CD14-positive monocyte (primary cell): ENCODE measurements at regions not wholly inside any gene's neighbourhood (a gene's known extent, or its start where the extent isn't known, plus 50 kb on each side); places are given as distances from the start of the nearest gene placed in this dataset.

ENCODE experiments used
- DNase-seq, 3 donors: peaks; one replicate each; pipeline ENCODE4 v3.0.0-alpha.2; 2011 to 2022
- H2AFZ ChIP-seq: 2 replicates; pipeline ENCODE4 v1.6.0; 2012; ENCODE audit warnings: mild to moderate bottlenecking, low read depth, low read length, inconsistent platforms; ENCODE audit not compliant: insufficient read depth, poor library complexity, severe bottlenecking
- H3K27ac ChIP-seq, 2 donors: 1 replicate in 1 of 2; 2 replicates in 1 of 2; pipeline ENCODE4 v1.5.1; 2012 to 2013; ENCODE audit warnings: low read length in 2 of 2, control low read depth in 1 of 2, inconsistent platforms in 1 of 2, low read depth in 1 of 2, mild to moderate bottlenecking in 1 of 2
- H3K27me3 ChIP-seq, 2 donors: one replicate each; pipeline versions ENCODE4 v1.6.0 to v1.6.1; 2011 to 2013; ENCODE audit warnings: low read length in 2 of 2; ENCODE audit not compliant: control insufficient read depth in 2 of 2, insufficient read depth in 2 of 2
- H3K36me3 ChIP-seq, 2 donors: replicated peaks in 1 of 2; 1 replicate in 1 of 2; 2 replicates in 1 of 2; pipeline versions ENCODE4 v1.5.1 to v1.6.1; 2012 to 2013; ENCODE audit warnings: low read length in 2 of 2, control low read depth in 1 of 2, inconsistent platforms in 1 of 2, mild to moderate bottlenecking in 1 of 2; ENCODE audit not compliant: insufficient read depth in 2 of 2, control insufficient read depth in 1 of 2
- H3K4me1 ChIP-seq, 2 donors: 1 replicate in 1 of 2; 2 replicates in 1 of 2; pipeline versions ENCODE4 v1.5.1 to v1.6.1; 2012 to 2013; ENCODE audit warnings: low read length in 2 of 2, control low read depth in 1 of 2, inconsistent platforms in 1 of 2, mild to moderate bottlenecking in 1 of 2, moderate library complexity in 1 of 2; ENCODE audit not compliant: insufficient read depth in 2 of 2, control insufficient read depth in 1 of 2
- H3K4me2 ChIP-seq: replicated peaks from 2 replicates; pipeline ENCODE3; 2012; ENCODE audit warnings: low read length, moderate library complexity, mild to moderate bottlenecking; ENCODE audit not compliant: poor library complexity, severe bottlenecking; ENCODE audit errors: extremely low read depth
- H3K4me3 ChIP-seq, 3 experiments: fragments of 200-600 bp in 1 of 3; sonication (generic) in 1 of 3; replicated peaks in 1 of 3; 1 replicate in 2 of 3; 2 replicates in 1 of 3; pipeline ENCODE4 v1.5.1; 2011 to 2013; ENCODE audit warnings: low read length in 3 of 3, mild to moderate bottlenecking in 3 of 3, control low read depth in 2 of 3, low read depth in 2 of 3, inconsistent platforms in 1 of 3, moderate library complexity in 1 of 3
- H3K79me2 ChIP-seq: 2 replicates; pipeline ENCODE4 v1.6.0; 2012; ENCODE audit warnings: mild to moderate bottlenecking, control low read depth, inconsistent platforms, low read length, moderate library complexity; ENCODE audit not compliant: insufficient read depth
- H3K9ac ChIP-seq: 2 replicates; pipeline ENCODE4 v1.6.0; 2017; ENCODE audit warnings: low read length, mild to moderate bottlenecking; ENCODE audit not compliant: insufficient read depth, poor library complexity, severe bottlenecking
- H3K9me3 ChIP-seq, 2 donors: replicated peaks in 1 of 2; 1 replicate in 1 of 2; 2 replicates in 1 of 2; pipeline versions ENCODE4 v1.5.1 to v1.6.1; 2012 to 2013; ENCODE audit warnings: low read length in 2 of 2, control low read depth in 1 of 2; ENCODE audit not compliant: control insufficient read depth in 1 of 2, insufficient read depth in 1 of 2
- H4K20me1 ChIP-seq: 2 replicates; pipeline ENCODE4 v1.6.0; 2012; ENCODE audit warnings: mild to moderate bottlenecking, low read length, control low read depth, moderate library complexity; ENCODE audit not compliant: insufficient read depth
- H3K27ac Mint-ChIP-seq, 7 donors: one replicate each; pipeline ENCODE4 v1.8.0; 2020; ENCODE audit warnings: mild to moderate bottlenecking in 7 of 7, mixed read lengths in 7 of 7, moderate library complexity in 6 of 7, inconsistent platforms in 2 of 7
- H3K27me3 Mint-ChIP-seq, 3 donors: one replicate each; pipeline ENCODE4 v1.8.0; 2021 to 2022; ENCODE audit warnings: low read depth in 3 of 3, mild to moderate bottlenecking in 3 of 3, mixed read lengths in 3 of 3, moderate library complexity in 3 of 3, inconsistent platforms in 1 of 3
- H3K36me3 Mint-ChIP-seq, 2 donors: one replicate each; pipeline ENCODE4 v1.8.0; 2020; ENCODE audit warnings: mixed read lengths in 2 of 2, inconsistent platforms in 1 of 2, mild to moderate bottlenecking in 1 of 2
- H3K4me1 Mint-ChIP-seq: one replicate; pipeline ENCODE4 v1.8.0; 2020; ENCODE audit warnings: mild to moderate bottlenecking, mixed read lengths
- H3K4me3 Mint-ChIP-seq, 2 donors: one replicate each; pipeline ENCODE4 v1.8.0; 2020; ENCODE audit warnings: mild to moderate bottlenecking in 2 of 2, mixed read lengths in 2 of 2, moderate library complexity in 1 of 2
- H3K9me3 Mint-ChIP-seq, 7 donors: one replicate each; pipeline ENCODE4 v1.8.0; 2020 to 2022; ENCODE audit warnings: mixed read lengths in 7 of 7, mild to moderate bottlenecking in 6 of 7, moderate library complexity in 6 of 7, inconsistent platforms in 2 of 7
- WGBS: methylation state at CpG from one replicate; pipeline ENCODE4 v1.1.5; 2013; ENCODE audit warnings: missing lambda C conversion rate; ENCODE audit not compliant: insufficient coverage; 5-methylcytosine and 5-hydroxymethylcytosine counted together
- intact Hi-C, 2 donors: fragments of 100-400 bp; cut with micrococcal nuclease; formaldehyde crosslinking; loops; one replicate each; pipeline versions ENCODE4 v1.15.0 to v1.15.1; 2023
- TF ChIP-seq, protein P1 (sequence below): fragments of 200-600 bp; IDR thresholded peaks from one replicate; pipeline ENCODE4 v1.8.0; 2022; ENCODE audit warnings: antibody characterized with exemption, mild to moderate bottlenecking

- H2AFZ ChIP-seq, result no peak overlapping the region
- DNase-seq, result no peak
- no peaks in the 10 kb centered on the region for H3K36me3 ChIP-seq
- H3K79me2 ChIP-seq, result no peaks in the 10 kb centered on the region
- intact Hi-C loops, result no loop called here
- peaks cover 9 to 20% of the 10 kb centered on the region in 2 donors for H3K4me1 ChIP-seq
- H3K4me3 ChIP-seq, result no peak overlapping the region
- Mint-ChIP-seq H3K4me3 (no peak overlapping the region), H3K9me3 (no peaks in the 10 kb centered on the region), H3K27ac (no peak overlapping the region), H3K27me3 (peaks cover 0 to 2% (median 1%) of the 10 kb centered on the region in 3 donors), H3K36me3 (no peaks in the 10 kb centered on the region), H3K4me1 (peaks cover 19% of the 10 kb centered on the region)
- TF ChIP-seq, protein P1, sequence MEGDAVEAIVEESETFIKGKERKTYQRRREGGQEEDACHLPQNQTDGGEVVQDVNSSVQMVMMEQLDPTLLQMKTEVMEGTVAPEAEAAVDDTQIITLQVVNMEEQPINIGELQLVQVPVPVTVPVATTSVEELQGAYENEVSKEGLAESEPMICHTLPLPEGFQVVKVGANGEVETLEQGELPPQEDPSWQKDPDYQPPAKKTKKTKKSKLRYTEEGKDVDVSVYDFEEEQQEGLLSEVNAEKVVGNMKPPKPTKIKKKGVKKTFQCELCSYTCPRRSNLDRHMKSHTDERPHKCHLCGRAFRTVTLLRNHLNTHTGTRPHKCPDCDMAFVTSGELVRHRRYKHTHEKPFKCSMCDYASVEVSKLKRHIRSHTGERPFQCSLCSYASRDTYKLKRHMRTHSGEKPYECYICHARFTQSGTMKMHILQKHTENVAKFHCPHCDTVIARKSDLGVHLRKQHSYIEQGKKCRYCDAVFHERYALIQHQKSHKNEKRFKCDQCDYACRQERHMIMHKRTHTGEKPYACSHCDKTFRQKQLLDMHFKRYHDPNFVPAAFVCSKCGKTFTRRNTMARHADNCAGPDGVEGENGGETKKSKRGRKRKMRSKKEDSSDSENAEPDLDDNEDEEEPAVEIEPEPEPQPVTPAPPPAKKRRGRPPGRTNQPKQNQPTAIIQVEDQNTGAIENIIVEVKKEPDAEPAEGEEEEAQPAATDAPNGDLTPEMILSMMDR, result no peak
- 10% methylated on average over 2 of the region's 3 CpGs for WGBS
- no peak overlapping the region for H3K9ac ChIP-seq
- no peak overlapping the region for H3K27ac ChIP-seq
- no peaks in the 10 kb centered on the region for H3K27me3 ChIP-seq
- H4K20me1 ChIP-seq, result no peaks in the 10 kb centered on the region
- no peaks in the 10 kb centered on the region for H3K9me3 ChIP-seq
- no peak overlapping the region for H3K4me2 ChIP-seq
Observed at GRCh38 chr1:101136271-101136670, 100.5 kb upstream of the S1PR1 start.

GRCh38 chr1:101135526-101135925, 101.3 kb upstream of the S1PR1 start:
- H3K27ac Mint-ChIP-seq, result no peak overlapping the region
- WGBS, result no CpG with 5 or more reads among the region's 2 CpGs
- Histone ChIP-seq H3K27ac (no peak overlapping the region), H3K9me3 (no peaks in the 10 kb centered on the region), H3K4me3 (no peak overlapping the region), H2AFZ (no peak overlapping the region), H3K27me3 (no peaks in the 10 kb centered on the region), H3K79me2 (no peaks in the 10 kb centered on the region), H3K4me2 (no peak overlapping the region), H4K20me1 (no peaks in the 10 kb centered on the region), H3K9ac (no peak overlapping the region), H3K36me3 (no peaks in the 10 kb centered on the region), H3K4me1 (peaks cover 9 to 20% of the 10 kb centered on the region in 2 donors)
- no peak for DNase-seq
- H3K4me3 Mint-ChIP-seq, result no peak overlapping the region
- H3K27me3 Mint-ChIP-seq, result peaks cover 0 to 2% (median 1%) of the 10 kb centered on the region in 3 donors
- no peaks in the 10 kb centered on the region for H3K9me3 Mint-ChIP-seq
- H3K4me1 Mint-ChIP-seq, result peaks cover 19% of the 10 kb centered on the region
- intact Hi-C loops, result no loop called here
- no peaks in the 10 kb centered on the region for H3K36me3 Mint-ChIP-seq
- TF ChIP-seq, protein P1, result no peak
